ENCODE measurements at regions not wholly inside any gene's neighbourhood (a gene's known extent, or its start where the extent isn't known, plus 50 kb on each side); places are given as distances from the start of the nearest gene placed in this dataset.
"Not testable (repeated sequence)": the region's sequence is repeated elsewhere in the genome, so short reads cannot be mapped to it uniquely, and the experiment has no call there.

GRCh38 chr1:224019866-224020265 is 94.0 kb upstream of the FBXO28 start:
- TF ChIP-seq CTCF (conservative IDR thresholded peaks at IDR 0.05; ENCODE audit: low read depth, low read length); EZH2 (IDR thresholded peaks at IDR 0.05; ENCODE audit: borderline replicate concordance, low read depth, low read length, poor library complexity, severe bottlenecking): not testable (repeated sequence)
